D721Med (cell line): ENCODE measurements at regions not wholly inside any gene's neighbourhood (a gene's known extent, or its start where the extent isn't known, plus 50 kb on each side); places are given as distances from the start of the nearest gene placed in this dataset.
A peak's percentile ranks its signal among the peaks of the same experiment; 100 is the strongest.

Experiments used
- DNase-seq: peaks from one replicate; pipeline ENCODE4 v3.0.0; 2011; ENCODE audit warnings: low spot score; ENCODE audit not compliant: insufficient read length
- FAIRE-seq: peaks from 2 replicates; lab custom pipeline; 2011; peaks lifted over from hg19 to GRCh38; lab: Jason Lieb, UNC
- TF ChIP-seq, protein P1 (sequence below): IDR thresholded peaks from 2 replicates; pipeline ENCODE4 v1.5.1; 2012; ENCODE audit warnings: mild to moderate bottlenecking, control low read depth; ENCODE audit not compliant: insufficient read depth; ENCODE audit errors: missing control alignments

DNA sequence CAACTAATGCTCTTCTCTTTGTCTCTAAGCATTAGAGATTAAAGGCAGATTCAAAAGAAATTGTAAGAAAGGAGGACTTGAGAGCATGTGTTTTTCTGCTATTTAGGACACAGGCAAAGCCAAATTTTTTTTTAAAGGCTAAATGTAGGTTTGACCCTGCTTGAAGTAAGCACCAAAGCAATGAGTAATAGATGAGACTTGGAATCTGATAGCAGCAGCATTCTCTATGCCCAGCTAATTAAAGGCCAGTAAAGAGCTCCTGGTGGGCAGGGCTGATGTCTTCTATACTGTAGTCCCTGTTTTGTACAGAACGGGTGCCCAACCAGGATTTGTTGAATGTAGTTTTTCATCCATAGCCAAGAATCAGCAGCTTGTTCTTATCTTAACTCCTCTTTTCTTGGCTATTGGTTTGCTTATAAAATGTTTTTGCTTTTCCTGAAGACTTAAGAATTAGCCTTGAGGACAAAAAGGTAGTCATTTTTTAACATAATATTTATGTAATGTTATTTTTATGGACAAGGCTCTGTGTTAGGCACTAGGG is 179.6 kb downstream of the LMO4 start:
- DNase-seq (no peak), FAIRE-seq (no peak)
- TF ChIP-seq, protein P1, sequence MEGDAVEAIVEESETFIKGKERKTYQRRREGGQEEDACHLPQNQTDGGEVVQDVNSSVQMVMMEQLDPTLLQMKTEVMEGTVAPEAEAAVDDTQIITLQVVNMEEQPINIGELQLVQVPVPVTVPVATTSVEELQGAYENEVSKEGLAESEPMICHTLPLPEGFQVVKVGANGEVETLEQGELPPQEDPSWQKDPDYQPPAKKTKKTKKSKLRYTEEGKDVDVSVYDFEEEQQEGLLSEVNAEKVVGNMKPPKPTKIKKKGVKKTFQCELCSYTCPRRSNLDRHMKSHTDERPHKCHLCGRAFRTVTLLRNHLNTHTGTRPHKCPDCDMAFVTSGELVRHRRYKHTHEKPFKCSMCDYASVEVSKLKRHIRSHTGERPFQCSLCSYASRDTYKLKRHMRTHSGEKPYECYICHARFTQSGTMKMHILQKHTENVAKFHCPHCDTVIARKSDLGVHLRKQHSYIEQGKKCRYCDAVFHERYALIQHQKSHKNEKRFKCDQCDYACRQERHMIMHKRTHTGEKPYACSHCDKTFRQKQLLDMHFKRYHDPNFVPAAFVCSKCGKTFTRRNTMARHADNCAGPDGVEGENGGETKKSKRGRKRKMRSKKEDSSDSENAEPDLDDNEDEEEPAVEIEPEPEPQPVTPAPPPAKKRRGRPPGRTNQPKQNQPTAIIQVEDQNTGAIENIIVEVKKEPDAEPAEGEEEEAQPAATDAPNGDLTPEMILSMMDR: no peak

DNA sequence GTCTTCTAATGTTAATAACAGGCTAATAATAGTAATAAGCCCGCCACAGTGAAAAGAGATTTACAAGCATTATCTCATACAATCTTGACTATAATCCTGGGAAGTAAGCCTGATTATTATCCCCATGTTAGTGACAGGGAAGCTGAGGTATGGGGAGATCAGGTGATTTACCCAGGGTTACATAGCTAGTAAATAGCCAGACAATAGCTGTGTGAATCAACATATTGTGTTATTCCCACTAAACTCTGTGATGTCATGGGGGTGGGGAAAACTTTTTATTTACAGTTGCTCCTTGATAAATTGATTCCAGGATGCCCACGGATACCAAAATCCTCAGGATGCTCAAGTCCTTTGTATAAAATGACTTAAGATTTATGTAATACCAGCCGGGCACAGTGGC is 181.9 kb downstream of the LMO4 start:
- peak; percentile 46 for DNase-seq
- peak; percentile 86 for FAIRE-seq
- TF ChIP-seq, protein P1: no peak

DNA sequence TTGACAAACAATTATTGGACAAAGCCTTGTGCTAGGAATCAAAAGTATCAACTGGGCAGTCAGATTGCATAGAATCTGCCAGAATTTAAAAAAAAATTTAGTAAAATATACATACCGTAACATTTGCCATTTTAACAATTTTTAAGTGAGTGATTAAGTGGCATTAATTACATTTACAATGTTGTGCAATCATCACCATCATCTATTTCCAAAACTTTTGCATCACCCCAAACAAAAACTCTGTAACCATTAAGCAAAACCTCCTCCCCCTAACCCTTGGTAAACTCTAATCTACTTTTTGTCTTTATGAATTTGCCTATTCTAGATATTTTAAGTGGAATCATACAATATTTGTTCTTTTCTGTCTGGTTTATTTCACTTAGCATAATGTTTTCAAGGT is 182.8 kb downstream of the LMO4 start:
- DNase-seq: no peak
- FAIRE-seq: no peak
- TF ChIP-seq, protein P1: no peak

DNA sequence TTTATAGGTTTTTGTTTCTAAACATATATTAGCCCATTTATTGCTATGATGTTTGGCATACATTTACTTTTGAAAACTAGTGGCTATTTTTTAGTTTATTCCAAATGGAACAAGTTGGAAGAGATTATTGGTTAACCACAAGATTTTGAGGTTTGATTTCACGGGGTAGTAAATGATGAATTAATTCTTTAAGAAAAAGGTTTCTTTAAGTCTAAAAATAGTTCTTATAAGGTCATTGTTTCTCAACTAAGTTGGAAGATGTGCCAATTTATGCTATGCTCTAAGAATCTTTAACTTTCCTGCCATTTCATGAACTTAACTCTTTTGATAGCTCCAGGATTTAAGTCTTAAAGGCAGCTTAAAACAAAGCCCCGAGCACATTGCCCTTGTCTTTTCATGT is 183.8 kb downstream of the LMO4 start:
- FAIRE-seq: peak; percentile 64
- TF ChIP-seq, protein P1: no peak
- DNase-seq: no peak

DNA sequence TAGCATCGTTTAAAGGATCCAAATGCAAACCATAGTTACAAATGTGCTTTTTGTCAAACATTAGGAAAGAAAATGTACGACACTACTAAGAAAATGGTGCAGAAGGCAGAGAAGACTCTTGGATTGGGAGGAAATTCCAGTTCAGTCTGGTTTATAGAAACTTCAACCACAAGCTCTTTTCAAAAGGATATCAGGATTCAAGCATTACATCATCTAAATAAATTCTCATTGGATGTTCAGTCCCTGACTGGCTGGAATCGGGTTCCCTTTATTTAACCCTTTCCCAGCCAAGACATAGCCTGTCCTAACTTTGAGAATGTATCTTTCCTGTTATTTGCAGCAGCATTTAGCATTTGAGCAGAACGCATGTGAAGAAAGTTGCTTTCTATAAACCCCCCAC is 184.6 kb downstream of the LMO4 start:
- TF ChIP-seq, protein P1: no peak
- DNase-seq: no peak
- FAIRE-seq: peak; percentile 29

DNA sequence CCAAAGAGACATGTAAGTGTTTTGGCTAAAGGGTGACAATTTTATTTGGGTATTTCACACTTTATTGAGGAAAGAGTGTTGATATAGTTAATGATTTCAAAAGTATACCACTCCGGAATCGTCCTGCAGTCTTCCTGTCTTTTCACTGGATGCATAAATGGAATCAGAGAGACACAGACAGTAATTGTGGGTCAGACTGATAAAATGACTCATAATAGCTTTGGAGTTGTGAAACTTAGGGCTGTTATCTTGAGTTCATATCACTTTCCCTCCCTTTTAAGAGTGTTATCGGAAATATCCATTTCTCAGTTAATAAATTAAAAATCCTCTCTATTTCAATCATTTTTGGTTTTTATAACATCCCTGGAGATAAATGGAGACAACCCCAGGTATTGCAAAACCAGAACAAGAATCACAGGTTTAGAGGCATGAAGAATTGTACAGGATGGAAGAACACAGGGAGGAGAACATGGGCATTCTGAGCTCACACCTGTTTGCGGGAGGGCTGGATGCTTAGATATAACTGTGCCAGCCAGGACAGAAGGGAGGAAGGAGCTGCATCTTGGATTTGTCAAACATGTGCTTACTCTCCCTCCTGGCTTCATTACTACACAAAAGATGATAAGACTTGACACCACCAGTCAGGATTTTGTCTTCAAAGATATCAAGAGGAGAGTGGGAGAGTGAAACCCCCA is 185.4 kb downstream of the LMO4 start:
- TF ChIP-seq, protein P1: no peak
- DNase-seq: no peak
- no peak for FAIRE-seq

DNA sequence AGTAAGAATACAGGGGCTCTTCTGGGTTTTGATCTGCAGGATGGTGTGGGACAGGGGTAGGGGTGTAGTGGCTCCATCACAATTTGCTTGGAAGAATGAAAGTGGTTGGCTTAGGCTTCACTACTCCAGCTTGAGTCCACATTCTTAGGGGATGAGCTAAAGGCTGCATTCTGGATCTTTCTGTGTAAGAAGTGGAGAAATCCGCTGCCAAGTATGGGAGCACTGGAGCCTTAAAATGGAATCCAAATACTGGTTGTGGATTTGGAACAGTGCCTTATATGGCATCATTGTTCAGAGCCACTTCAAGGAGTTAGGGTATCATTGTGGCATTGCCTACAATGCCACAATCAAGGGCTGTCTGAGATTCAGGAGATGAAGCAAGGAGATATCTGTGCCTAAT is 187.1 kb downstream of the LMO4 start:
- no peak for FAIRE-seq
- DNase-seq: no peak
- TF ChIP-seq, protein P1: no peak
